Activated CD8-positive, alpha-beta memory T cell treated with anti-CD3 and anti-CD28 coated beads for 24 hours (primary cell): ENCODE measurements at regions not wholly inside any gene's neighbourhood (a gene's known extent, or its start where the extent isn't known, plus 50 kb on each side); places are given as distances from the start of the nearest gene placed in this dataset.
"Not testable (repeated sequence)": the region's sequence is repeated elsewhere in the genome, so short reads cannot be mapped to it uniquely, and the experiment has no call there.

Source experiments
- DNase-seq: peaks from one replicate; pipeline ENCODE4 v3.0.0-alpha.2; 2020

- no peak for DNase-seq
Measured at GRCh38 chr2:144671695-144672455, 152.0 kb upstream of the ZEB2 start.

GRCh38 chr2:144670738-144671137 lies 150.8 kb upstream of the ZEB2 start:
- DNase-seq = no peak

DNA sequence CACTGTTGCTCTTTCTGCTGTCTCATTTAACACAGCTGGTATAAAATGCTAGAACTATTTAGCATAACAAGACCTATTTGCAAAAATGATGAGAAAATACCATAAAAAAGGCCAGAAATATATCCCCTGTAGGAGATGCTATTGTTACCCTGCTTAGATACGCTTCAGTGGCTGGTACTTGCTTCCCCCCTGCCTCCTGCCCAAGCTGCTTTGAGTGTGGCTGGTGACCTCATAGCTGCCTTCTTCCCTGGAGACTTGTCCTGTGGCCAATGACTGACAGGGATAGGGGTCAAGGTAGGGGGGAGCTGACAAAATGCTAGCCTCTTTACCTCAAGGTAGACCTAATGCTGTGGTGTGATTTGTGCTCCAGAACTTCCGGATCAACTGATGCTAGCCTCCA lies 150.2 kb upstream of the ZEB2 start:
- no peak for DNase-seq

DNA sequence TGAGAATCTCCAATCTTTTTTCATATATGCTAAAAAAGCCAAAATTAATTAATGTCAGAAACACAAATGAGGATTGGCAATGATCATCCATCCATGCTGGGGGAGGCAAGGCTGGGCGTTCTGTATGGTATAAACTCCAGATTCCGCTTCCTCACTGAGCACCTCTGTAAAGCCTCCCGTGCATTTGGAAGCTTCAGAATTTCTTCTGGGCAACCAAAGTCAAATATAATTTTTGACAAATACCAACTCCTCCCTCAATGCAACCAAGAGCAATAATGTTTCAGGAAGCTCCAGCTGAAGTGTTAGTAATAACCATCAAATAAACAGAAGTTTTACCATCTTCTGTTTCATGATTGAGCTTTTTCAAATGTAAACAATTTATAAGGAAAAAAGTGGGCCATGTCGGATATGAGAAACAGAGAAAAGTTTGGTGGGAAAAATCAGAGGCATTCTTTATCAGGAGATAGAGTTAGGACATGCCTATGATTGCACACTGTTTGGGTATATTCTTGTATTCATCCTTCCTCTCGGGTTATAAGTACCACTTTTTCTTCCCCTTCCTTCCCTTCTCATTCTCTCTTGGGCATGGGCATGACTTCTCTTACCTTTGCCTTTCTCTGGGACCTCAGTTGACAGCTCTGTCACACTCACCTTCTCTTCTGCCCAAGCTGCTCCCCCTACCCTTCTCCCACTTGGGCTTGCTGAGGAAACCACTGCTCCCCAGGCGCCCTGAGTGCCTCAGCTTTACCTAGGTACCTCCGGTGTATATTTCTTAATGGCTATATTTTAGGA lies 149.5 kb upstream of the ZEB2 start:
- no peak for DNase-seq

- DNase-seq = no peak
Measured at GRCh38 chr2:144668493-144669110, 148.7 kb upstream of the ZEB2 start.

- no peak for DNase-seq
Measured at GRCh38 chr2:144666032-144666431, 146.1 kb upstream of the ZEB2 start.

DNA sequence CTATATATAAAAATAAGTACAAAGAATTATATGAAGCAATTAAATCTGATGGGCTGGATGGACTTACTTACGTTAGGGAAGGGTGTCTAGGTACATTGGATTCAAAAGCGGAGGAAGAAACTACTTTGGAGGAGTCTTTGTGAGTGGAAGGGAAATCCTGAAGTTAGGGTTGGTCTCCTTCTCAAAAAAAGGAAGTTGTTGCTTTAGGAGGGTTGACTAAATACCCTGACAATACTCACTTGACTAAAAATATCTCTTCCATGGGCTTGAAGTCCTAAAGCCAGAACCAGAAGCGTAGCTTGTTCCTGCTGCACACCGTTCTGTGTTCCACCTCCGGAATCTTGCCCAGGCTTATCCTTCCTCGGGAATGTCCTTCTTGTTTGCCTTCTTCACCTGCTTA lies 143.3 kb upstream of the ZEB2 start:
- no peak for DNase-seq

- no peak for DNase-seq
Measured at GRCh38 chr2:144660518-144661316, 140.8 kb upstream of the ZEB2 start.

- peak; percentile 65 for DNase-seq
Measured at GRCh38 chr2:144659731-144660275, 139.9 kb upstream of the ZEB2 start.

- no peak for DNase-seq
Measured at GRCh38 chr2:144654523-144654922, 134.6 kb upstream of the ZEB2 start.

DNA sequence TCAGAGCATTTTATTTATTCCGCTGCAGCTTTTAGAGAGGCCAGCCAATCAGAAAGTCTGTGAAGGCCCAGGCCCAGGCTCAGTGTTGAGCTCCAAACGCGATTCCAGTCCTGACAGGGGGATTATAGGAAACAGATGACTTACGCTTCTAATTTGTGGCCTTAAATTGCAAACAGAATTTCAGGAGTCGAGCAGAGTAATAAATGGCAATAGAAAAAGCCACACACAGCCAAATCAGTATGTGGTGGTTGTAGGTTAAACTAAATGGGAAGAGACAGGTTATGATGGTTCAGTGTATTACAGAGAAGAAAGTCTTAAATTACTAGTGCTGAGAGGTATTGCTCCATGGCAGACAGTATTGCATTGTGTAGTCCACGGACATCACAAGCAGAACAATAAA lies 131.0 kb upstream of the ZEB2 start:
- DNase-seq = no peak

DNA sequence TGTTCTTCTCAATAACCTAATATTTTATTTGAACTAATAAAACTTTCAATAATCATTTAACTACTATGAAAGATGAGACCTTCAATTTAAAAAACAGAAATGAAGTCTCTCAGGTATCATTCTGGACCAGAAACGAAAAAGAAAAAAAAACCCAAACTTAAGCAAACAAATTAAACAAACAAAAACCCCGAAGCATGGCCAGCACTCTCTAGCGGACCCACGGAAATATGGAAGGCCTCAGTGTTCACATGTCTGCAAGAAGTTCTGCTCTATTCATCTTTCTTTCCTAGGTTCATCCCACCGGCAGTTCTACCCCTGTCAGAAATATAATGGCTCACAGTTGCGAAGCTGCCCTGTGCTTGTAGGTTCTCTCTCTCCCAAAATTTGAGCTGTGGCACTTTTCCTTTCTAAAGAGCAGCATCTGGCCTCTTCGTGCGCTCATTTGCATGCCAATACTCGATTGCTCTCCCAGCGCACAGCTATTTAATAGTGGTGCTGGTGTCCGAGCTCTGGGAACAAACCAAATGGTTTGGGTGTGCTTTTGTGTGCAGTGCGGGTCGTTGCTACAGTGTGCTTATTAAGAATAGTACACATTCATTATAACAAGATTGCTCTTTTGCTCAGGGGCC lies 129.0 kb upstream of the ZEB2 start:
- DNase-seq = no peak

GRCh38 chr2:144645083-144645778 lies 125.3 kb upstream of the ZEB2 start:
- DNase-seq = no peak

DNA sequence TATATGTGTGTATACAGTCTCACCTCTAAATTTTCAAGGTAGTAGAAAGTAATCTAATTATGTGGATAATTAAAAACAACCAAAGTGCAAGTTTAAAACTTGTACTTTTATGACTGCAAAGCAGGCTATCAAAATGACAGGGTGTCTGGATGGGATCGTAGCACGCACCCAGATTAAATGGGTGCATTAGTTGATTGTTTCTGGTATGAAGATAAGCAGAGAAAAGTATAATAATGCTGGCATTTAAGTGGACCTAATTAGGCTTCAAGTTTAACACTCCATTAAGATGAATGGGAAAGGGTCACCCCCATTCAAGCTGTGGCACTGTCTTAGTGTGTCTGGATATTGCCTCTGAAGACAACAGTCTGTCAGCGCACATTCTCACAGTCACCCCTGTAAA lies 124.6 kb upstream of the ZEB2 start:
- no peak for DNase-seq

GRCh38 chr2:144643537-144644336 lies 123.8 kb upstream of the ZEB2 start:
- no peak for DNase-seq

DNA sequence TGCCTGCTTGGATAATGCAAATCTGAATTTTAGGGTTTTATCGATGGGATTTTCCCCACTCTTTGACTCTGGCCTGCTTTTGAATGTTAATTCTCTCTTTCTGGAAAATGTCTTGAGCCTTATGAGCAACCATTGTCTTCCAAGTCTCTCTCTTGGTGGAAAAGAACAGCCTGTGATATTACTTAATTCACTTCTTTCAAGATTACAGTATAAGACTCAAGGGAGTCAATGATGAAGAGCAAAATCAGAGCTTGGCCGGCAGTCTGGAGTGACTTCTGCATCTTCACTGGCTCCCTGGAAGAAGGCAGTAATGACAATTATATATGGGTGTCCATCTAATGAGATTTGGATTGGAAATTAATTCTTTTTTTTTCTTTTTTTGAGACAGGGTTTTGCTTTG lies 122.9 kb upstream of the ZEB2 start:
- DNase-seq = no peak

DNA sequence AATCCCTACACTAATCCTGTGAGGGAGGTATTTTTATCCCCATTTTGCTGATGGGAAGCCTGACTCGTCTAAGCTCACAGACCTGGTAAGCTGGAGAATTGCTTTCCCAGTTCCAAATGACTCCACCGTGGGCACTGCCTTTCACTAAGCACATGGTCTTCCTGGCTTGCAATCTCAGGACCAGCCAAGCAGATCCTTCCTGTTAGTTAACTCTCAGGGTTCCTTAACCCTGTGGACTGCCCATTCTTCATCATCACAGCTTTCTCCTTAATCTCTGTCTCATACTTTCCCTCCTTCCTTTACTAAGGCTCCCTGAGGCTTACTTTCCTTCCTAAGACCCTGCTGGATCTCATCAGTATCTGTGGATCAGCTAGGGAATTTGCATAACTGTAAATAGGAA lies 122.2 kb upstream of the ZEB2 start:
- no peak for DNase-seq

DNA sequence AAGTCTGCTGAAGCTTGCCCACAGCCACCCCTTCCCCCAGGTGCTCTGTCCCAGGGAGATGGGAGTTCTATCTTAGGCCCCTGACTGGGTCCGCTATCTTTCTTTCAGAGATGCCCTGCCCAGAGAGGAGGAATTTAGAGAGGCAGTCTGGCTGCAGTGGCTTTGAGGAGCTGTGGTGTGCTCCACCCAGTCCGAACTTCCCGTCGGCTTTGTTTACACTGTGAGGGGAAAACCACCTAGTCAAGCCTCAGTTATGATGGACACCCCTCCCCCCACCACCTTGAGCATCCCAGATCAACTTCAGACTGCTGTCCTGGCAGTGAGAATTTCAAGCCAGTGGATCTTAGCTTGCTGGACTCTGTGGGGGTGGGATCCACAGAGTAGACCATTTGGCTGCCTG lies 118.3 kb upstream of the ZEB2 start:
- not testable (repeated sequence) for DNase-seq

- not testable (repeated sequence) for DNase-seq
Measured at GRCh38 chr2:144636860-144637259, 116.9 kb upstream of the ZEB2 start.

DNA sequence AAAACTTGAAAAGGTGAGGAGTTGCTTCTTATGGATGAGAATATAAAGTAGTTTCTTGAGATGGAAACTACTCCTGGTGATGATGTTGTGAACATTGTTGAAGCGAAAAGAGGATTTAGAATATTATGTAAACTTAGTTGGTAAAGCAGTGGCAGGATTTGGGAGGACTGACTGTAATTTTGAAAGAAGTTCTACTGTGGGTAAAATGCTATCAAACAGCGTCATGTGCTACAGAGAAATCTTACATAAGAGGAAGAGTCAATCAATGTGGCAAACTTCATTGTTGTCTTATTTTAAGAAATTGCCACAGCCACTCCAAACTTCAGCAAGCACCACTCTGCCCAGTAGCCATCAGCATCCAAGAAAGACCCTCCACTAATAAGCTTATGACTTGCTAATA lies 112.9 kb upstream of the ZEB2 start:
- no peak for DNase-seq

DNA sequence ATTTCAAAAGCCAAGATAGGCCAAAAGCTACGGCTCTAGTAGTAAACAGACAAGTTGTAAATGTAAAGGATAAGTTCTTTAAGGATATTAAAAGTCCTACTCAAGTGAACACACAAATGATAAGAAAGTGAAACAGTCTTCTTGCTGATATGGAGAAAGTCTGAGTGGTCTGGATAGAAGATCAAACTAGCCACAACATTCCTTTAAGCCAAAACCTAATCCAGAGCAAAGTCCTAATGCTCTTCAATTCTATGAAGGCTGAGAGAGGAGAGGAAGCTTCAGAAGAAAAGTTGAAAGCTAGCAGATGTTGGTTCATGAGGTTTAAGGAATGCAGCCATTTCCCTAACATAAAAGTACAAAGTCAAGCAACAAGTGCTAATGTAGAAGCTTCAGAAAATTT lies 111.7 kb upstream of the ZEB2 start:
- DNase-seq = no peak
